Erythroblast (primary cell): ENCODE measurements at regions not wholly inside any gene's neighbourhood (a gene's known extent, or its start where the extent isn't known, plus 50 kb on each side); places are given as distances from the start of the nearest gene placed in this dataset.
"Not testable (repeated sequence)": the region's sequence is repeated elsewhere in the genome, so short reads cannot be mapped to it uniquely, and the experiment has no call there.

Source experiments
- DNase-seq, 2 experiments: peaks; one replicate each; lab custom pipeline; 2025; lab: John Stamatoyannopoulos, UW
- GATA1 ChIP-seq: IDR thresholded peaks from 2 replicates; pipeline ENCODE4 v1.6.1; 2011; ENCODE audit warnings: low read depth, mild to moderate bottlenecking, control low read depth, low read length, moderate library complexity
- POLR2A ChIP-seq: IDR thresholded peaks from 2 replicates; pipeline ENCODE4 v1.6.1; 2011; ENCODE audit warnings: mild to moderate bottlenecking, low read length

GRCh38 chr4:186414390-186414789, 141.0 kb downstream of the MTNR1A start:
- DNase-seq: no peak
- no peak for TF ChIP-seq GATA1
- TF ChIP-seq POLR2A: no peak

GRCh38 chr4:186405957-186406356, 140.0 kb downstream of the F11 start:
- DNase-seq: no peak
- no peak for TF ChIP-seq GATA1
- TF ChIP-seq POLR2A: no peak

- TF ChIP-seq GATA1 (no peak), POLR2A (no peak)
- no peak for DNase-seq
Observed at GRCh38 chr4:186404562-186405134, 138.7 kb downstream of the F11 start.

- TF ChIP-seq GATA1 (no peak), POLR2A (no peak)
- no peak for DNase-seq
Observed at GRCh38 chr4:186400676-186401075, 134.7 kb downstream of the F11 start.

- TF ChIP-seq GATA1: no peak
- TF ChIP-seq POLR2A: no peak
- no peak for DNase-seq
Observed at GRCh38 chr4:186392017-186392416, 126.0 kb downstream of the F11 start.

GRCh38 chr4:186384328-186384727, 118.3 kb downstream of the F11 start:
- DNase-seq: not testable (repeated sequence)

- TF ChIP-seq GATA1 (no peak), POLR2A (no peak)
- no peak for DNase-seq
Observed at GRCh38 chr4:186368281-186368680, 102.3 kb downstream of the F11 start.

- TF ChIP-seq POLR2A (no peak), GATA1 (no peak)
- no peak for DNase-seq
Observed at GRCh38 chr4:186366326-186366725, 100.3 kb downstream of the F11 start.

GRCh38 chr4:186363038-186363437, 97.0 kb downstream of the F11 start:
- DNase-seq: not testable (repeated sequence)

- TF ChIP-seq GATA1: no peak
- no peak for TF ChIP-seq POLR2A
- DNase-seq: no peak
Observed at GRCh38 chr4:186360551-186360950, 94.6 kb downstream of the F11 start.

GRCh38 chr4:186351668-186352194, 85.7 kb downstream of the F11 start:
- no peak for DNase-seq

GRCh38 chr4:186348433-186348832, 82.4 kb downstream of the F11 start:
- TF ChIP-seq POLR2A (no peak), GATA1 (no peak)
- no peak for DNase-seq

More at GRCh38 chr4:186351668-186352194, 85.7 kb downstream of the F11 start:
- no peak for TF ChIP-seq GATA1
- TF ChIP-seq POLR2A: no peak

GRCh38 chr4:186347743-186348142, 81.8 kb downstream of the F11 start:
- DNase-seq: no peak
- TF ChIP-seq POLR2A: no peak
- no peak for TF ChIP-seq GATA1

GRCh38 chr4:186345184-186345583, 79.2 kb downstream of the F11 start:
- TF ChIP-seq POLR2A: no peak

GRCh38 chr4:186342582-186342981, 76.6 kb downstream of the F11 start:
- TF ChIP-seq GATA1: no peak
- no peak for TF ChIP-seq POLR2A
- DNase-seq: no peak

More at GRCh38 chr4:186345184-186345583, 79.2 kb downstream of the F11 start:
- DNase-seq: no peak
